HEK293 (cell line): ENCODE measurements at regions not wholly inside any gene's neighbourhood (a gene's known extent, or its start where the extent isn't known, plus 50 kb on each side); places are given as distances from the start of the nearest gene placed in this dataset.

Source experiments
- SETDB1 ChIP-seq: IDR thresholded peaks from one replicate; pipeline ENCODE4 v1.6.1; 2017; ENCODE audit warnings: mild to moderate bottlenecking, low read length, moderate library complexity, mixed read lengths; ENCODE audit not compliant: insufficient read length
- YY1 ChIP-seq: fragments of 450-650 bp; formaldehyde crosslinking; IDR thresholded peaks from 2 replicates; pipeline ENCODE4 v1.5.1; 2018; ENCODE audit warnings: missing biosample characterization, missing genetic modification characterization
- ZBTB7A ChIP-seq: fragments of 450-650 bp; formaldehyde crosslinking; IDR thresholded peaks from 2 replicates; pipeline ENCODE4 v1.5.1; 2016; ENCODE audit warnings: low read depth, missing biosample characterization, missing genetic modification characterization
- ZFHX2 ChIP-seq: fragments of 450-650 bp; formaldehyde crosslinking; conservative IDR thresholded peaks from 2 replicates; pipeline ENCODE4 v1.5.1; 2016; ENCODE audit warnings: missing biosample characterization, missing genetic modification characterization
- ZNF121 ChIP-seq: fragments of 450-650 bp; formaldehyde crosslinking; IDR thresholded peaks from 2 replicates; pipeline ENCODE4 v1.5.1; 2016; ENCODE audit warnings: missing biosample characterization, missing genetic modification characterization
- ZNF302 ChIP-seq: fragments of 450-650 bp; formaldehyde crosslinking; IDR thresholded peaks from 2 replicates; pipeline ENCODE4 v1.5.1; 2016; ENCODE audit warnings: missing biosample characterization, missing genetic modification characterization, low read depth
- ZNF555 ChIP-seq: fragments of 450-650 bp; formaldehyde crosslinking; conservative IDR thresholded peaks from 2 replicates; pipeline ENCODE4 v1.5.1; 2017; ENCODE audit warnings: missing biosample characterization, mild to moderate bottlenecking, missing genetic modification characterization, inconsistent platforms
- ZNF610 ChIP-seq: fragments of 450-650 bp; formaldehyde crosslinking; IDR thresholded peaks from 2 replicates; pipeline ENCODE4 v1.5.1; 2016; ENCODE audit warnings: missing biosample characterization, missing genetic modification characterization, borderline replicate concordance
- ZNF629 ChIP-seq: fragments of 450-650 bp; formaldehyde crosslinking; IDR thresholded peaks from 2 replicates; pipeline ENCODE4 v1.5.1; 2017; ENCODE audit warnings: missing biosample characterization, missing genetic modification characterization
- ZNF660 ChIP-seq: fragments of 450-650 bp; IDR thresholded peaks from 2 replicates; pipeline ENCODE4 v1.5.1; 2018; ENCODE audit warnings: missing biosample characterization, mild to moderate bottlenecking, missing genetic modification characterization
- ZSCAN23 ChIP-seq: fragments of 450-650 bp; formaldehyde crosslinking; IDR thresholded peaks from 2 replicates; pipeline ENCODE4 v1.5.1; 2016; ENCODE audit warnings: missing biosample characterization, missing genetic modification characterization
- TF ChIP-seq, protein P1 (sequence below): fragments of 450-650 bp; formaldehyde crosslinking; IDR thresholded peaks from 2 replicates; pipeline ENCODE4 v1.5.1; 2016; ENCODE audit warnings: missing biosample characterization, missing genetic modification characterization
- TF ChIP-seq, protein P2 (sequence below): fragments of 450-650 bp; IDR thresholded peaks from 2 replicates; pipeline ENCODE4 v1.5.1; 2018; ENCODE audit warnings: missing biosample characterization, missing genetic modification characterization
- TF ChIP-seq, protein P3 (sequence below): fragments of 450-650 bp; formaldehyde crosslinking; IDR thresholded peaks from 2 replicates; pipeline ENCODE4 v1.5.1; 2016; ENCODE audit warnings: missing biosample characterization, missing genetic modification characterization

DNA sequence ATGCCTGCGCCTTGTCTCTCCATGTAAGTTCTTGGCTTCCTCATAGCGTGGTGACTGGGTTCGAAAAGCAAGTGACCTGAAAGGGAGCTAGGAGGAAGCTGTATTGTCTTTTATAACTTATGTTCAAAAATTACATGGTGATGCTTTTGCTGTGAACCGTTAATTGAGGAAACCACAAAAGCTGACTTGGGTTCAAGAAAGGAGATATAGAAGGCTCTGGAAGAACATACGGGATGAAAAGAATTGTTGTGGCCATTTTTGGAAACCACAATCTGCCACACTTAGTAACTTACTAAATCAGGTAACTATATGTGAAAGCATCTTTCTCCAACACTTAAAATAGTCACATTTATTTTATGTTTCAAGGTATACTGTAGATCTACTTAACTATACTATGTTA is 177.0 kb upstream of the RBMS1 start:
- TF ChIP-seq, protein P1, sequence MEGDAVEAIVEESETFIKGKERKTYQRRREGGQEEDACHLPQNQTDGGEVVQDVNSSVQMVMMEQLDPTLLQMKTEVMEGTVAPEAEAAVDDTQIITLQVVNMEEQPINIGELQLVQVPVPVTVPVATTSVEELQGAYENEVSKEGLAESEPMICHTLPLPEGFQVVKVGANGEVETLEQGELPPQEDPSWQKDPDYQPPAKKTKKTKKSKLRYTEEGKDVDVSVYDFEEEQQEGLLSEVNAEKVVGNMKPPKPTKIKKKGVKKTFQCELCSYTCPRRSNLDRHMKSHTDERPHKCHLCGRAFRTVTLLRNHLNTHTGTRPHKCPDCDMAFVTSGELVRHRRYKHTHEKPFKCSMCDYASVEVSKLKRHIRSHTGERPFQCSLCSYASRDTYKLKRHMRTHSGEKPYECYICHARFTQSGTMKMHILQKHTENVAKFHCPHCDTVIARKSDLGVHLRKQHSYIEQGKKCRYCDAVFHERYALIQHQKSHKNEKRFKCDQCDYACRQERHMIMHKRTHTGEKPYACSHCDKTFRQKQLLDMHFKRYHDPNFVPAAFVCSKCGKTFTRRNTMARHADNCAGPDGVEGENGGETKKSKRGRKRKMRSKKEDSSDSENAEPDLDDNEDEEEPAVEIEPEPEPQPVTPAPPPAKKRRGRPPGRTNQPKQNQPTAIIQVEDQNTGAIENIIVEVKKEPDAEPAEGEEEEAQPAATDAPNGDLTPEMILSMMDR (tag by site-specific recombination), result no peak
- TF ChIP-seq ZNF302 (no peak), ZNF610 (tag by site-specific recombination) (no peak), ZNF660 (tag by site-specific recombination) (no peak), ZNF555 (tag by site-specific recombination) (no peak), ZBTB7A (no peak), ZFHX2 (tag by site-specific recombination) (no peak), YY1 (tag by site-specific recombination) (no peak), ZNF629 (tag by site-specific recombination) (no peak), ZNF121 (tag by site-specific recombination) (no peak), ZSCAN23 (tag by site-specific recombination) (no peak), SETDB1 (no peak)
- TF ChIP-seq, protein P2, sequence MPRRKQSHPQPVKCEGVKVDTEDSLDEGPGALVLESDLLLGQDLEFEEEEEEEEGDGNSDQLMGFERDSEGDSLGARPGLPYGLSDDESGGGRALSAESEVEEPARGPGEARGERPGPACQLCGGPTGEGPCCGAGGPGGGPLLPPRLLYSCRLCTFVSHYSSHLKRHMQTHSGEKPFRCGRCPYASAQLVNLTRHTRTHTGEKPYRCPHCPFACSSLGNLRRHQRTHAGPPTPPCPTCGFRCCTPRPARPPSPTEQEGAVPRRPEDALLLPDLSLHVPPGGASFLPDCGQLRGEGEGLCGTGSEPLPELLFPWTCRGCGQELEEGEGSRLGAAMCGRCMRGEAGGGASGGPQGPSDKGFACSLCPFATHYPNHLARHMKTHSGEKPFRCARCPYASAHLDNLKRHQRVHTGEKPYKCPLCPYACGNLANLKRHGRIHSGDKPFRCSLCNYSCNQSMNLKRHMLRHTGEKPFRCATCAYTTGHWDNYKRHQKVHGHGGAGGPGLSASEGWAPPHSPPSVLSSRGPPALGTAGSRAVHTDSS, result no peak
- TF ChIP-seq, protein P3, sequence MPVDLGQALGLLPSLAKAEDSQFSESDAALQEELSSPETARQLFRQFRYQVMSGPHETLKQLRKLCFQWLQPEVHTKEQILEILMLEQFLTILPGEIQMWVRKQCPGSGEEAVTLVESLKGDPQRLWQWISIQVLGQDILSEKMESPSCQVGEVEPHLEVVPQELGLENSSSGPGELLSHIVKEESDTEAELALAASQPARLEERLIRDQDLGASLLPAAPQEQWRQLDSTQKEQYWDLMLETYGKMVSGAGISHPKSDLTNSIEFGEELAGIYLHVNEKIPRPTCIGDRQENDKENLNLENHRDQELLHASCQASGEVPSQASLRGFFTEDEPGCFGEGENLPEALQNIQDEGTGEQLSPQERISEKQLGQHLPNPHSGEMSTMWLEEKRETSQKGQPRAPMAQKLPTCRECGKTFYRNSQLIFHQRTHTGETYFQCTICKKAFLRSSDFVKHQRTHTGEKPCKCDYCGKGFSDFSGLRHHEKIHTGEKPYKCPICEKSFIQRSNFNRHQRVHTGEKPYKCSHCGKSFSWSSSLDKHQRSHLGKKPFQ (tag by site-specific recombination), result no peak
